ENCODE measurements at regions not wholly inside any gene's neighbourhood (a gene's known extent, or its start where the extent isn't known, plus 50 kb on each side); places are given as distances from the start of the nearest gene placed in this dataset.

- TF ChIP-seq CTCF (IDR thresholded peaks at IDR 0.05; ENCODE audit: low read depth, low read length, poor library complexity, severe bottlenecking) (no peak), EZH2phosphoT487 (IDR thresholded peaks at IDR 0.05; ENCODE audit: borderline replicate concordance, low read length) (no peak)
Observed at GRCh38 chr9:107944387-107944786, 454.8 kb upstream of the KLF4 start.
